ENCODE measurements at regions not wholly inside any gene's neighbourhood (a gene's known extent, or its start where the extent isn't known, plus 50 kb on each side); places are given as distances from the start of the nearest gene placed in this dataset.

DNA sequence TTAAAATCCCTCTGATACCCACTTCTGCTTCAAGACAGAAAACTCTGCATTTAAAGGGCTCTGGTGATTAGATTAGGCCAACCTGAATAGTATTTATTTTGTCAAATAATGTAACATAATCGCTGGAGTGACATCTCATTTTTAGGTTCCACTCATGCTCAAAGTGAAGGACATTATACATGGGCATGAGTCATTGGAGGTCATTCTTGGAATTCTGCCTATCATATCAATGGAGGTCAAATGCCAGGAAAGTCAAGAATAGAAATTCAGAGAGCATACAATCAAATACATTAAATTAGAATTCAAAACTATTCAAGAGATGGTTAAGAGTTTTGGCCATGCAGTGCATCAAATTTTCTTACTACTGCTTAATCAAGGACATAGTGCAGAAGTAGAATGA lies 50.8 kb upstream of the PRSS1 start:
- WGBS, 2 donors, result 71 to 90% methylated on average over 1 of the region's 1 CpG
- Histone ChIP-seq H3K9me3 (ENCODE audit: control insufficient read depth in 2 of 2, insufficient read depth in 1 of 2, low read depth in 1 of 2, low read length in 1 of 2) (peaks cover 0 to 2% of the 10 kb centered on the region in 2 donors), H3K4me1 (ENCODE audit: control insufficient read depth in 2 of 2, insufficient read depth in 2 of 2, low read length in 1 of 2) (no peaks in the 10 kb centered on the region), H3K36me3 (ENCODE audit: control insufficient read depth in 2 of 2, insufficient read depth in 2 of 2, low read length in 1 of 2) (no peaks in the 10 kb centered on the region), H3K27me3 (ENCODE audit: control insufficient read depth in 1 of 2, insufficient read depth in 2 of 2, low read length in 2 of 2) (no peaks in the 10 kb centered on the region), H3K4me3 (ENCODE audit: low read depth in 1 of 2, low read length in 2 of 2) (no peak overlapping the region), H3K27ac (ENCODE audit: low read depth in 2 of 2, low read length in 1 of 2) (no peak overlapping the region)

DNA sequence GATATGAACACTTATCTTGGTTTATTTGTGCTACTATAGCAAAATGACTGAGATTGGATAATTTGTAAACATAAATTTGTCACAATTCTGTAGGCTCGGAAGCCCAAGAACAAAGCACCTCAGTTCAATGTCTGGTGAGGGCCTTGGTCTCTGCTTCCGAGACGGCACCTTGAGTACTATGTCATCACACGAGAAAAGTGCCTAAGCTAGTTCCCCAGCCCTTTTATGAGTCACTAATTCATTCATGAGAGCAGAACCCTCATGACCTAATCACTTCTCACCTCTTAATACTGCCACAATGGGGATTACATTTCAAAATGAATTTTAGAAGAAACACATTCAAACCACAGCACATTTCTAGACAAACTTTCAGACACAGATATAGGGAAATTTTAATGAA lies 52.0 kb upstream of the PRSS1 start:
- 51 to 52% methylated on average over 4 of the region's 4 CpGs for WGBS, 2 donors

DNA sequence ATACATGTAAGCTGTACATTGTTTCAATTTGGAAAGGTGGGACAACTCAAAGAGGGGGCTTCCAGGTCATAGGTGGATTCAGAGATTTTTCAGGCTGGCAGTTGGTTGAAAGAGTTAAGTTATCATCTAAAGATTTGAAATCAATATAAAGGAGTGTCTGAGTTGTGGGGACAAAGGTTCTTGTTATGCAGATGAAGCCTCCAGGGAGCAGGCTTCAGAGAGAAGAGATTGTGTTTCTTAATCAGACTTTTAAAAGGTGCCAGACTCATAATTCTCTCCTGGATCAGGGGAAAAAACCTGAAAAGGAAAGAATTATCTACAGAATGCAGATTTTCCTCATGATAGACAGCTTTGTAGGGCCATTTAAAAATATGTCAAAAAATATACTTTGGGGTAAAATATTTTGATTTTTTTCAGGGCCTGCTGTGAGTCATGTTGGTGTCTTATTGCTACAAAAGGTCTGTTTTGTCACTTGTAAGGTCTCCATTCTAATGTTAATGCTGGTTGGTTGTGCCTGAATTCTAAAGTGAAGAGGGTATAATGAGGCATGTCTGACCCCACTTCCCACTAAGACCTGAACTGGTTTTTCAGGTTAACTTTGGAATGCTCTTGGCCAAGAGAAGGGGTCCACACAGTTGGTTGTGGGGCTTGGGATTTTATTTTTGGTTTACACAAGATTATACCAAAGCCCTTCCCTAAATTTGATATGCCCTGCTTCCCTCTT lies 52.7 kb upstream of the PRSS1 start:
- H3K4me1 ChIP-seq (ENCODE audit: control insufficient read depth in 2 of 2, insufficient read depth in 2 of 2, low read length in 1 of 2), result no peaks in the 10 kb centered on the region
- no peaks in the 10 kb centered on the region for H3K36me3 ChIP-seq (ENCODE audit: control insufficient read depth in 2 of 2, insufficient read depth in 2 of 2, low read length in 1 of 2)
- H3K4me3 ChIP-seq (ENCODE audit: low read depth in 1 of 2, low read length in 2 of 2), result no peak overlapping the region
- no peaks in the 10 kb centered on the region for H3K9me3 ChIP-seq (ENCODE audit: control insufficient read depth in 2 of 2, insufficient read depth in 1 of 2, low read depth in 1 of 2, low read length in 1 of 2)
- no peaks in the 10 kb centered on the region for H3K27me3 ChIP-seq (ENCODE audit: control insufficient read depth in 1 of 2, insufficient read depth in 2 of 2, low read length in 2 of 2)
- no peak overlapping the region for H3K27ac ChIP-seq (ENCODE audit: low read depth in 2 of 2, low read length in 1 of 2)

More for the DNA sequence above, 52.0 kb upstream of the PRSS1 start:
- no peak overlapping the region for H3K27ac ChIP-seq (ENCODE audit: low read depth in 2 of 2, low read length in 1 of 2)
- H3K9me3 ChIP-seq (ENCODE audit: control insufficient read depth in 2 of 2, insufficient read depth in 1 of 2, low read depth in 1 of 2, low read length in 1 of 2), result no peaks in the 10 kb centered on the region
- no peaks in the 10 kb centered on the region for H3K36me3 ChIP-seq (ENCODE audit: control insufficient read depth in 2 of 2, insufficient read depth in 2 of 2, low read length in 1 of 2)
- no peak overlapping the region for H3K4me3 ChIP-seq (ENCODE audit: low read depth in 1 of 2, low read length in 2 of 2)
- H3K27me3 ChIP-seq (ENCODE audit: control insufficient read depth in 1 of 2, insufficient read depth in 2 of 2, low read length in 2 of 2), result no peaks in the 10 kb centered on the region
- no peaks in the 10 kb centered on the region for H3K4me1 ChIP-seq (ENCODE audit: control insufficient read depth in 2 of 2, insufficient read depth in 2 of 2, low read length in 1 of 2)

DNA sequence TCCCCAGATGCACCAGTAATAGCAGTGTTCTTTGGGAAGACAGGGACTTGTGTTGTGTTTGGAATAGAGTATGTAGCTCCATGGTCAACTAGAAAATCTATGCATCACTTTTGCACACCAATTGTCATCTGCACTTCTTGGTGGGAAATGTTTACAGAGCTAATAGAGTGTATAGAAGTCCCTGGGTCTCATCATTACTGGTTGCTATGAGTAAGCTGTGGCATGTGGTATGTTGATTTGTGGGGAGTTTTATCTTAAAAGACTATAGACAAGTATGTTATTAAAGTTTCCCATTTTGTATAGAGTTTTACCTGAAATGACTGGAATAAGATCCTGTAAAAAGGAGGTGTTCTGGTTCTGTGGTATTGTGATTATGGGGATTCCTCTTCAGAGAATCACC lies 55.4 kb upstream of the PRSS1 start:
- Histone ChIP-seq H3K27me3 (ENCODE audit: control insufficient read depth in 1 of 2, insufficient read depth in 2 of 2, low read length in 2 of 2) (no peaks in the 10 kb centered on the region), H3K4me1 (ENCODE audit: control insufficient read depth in 2 of 2, insufficient read depth in 2 of 2, low read length in 1 of 2) (no peaks in the 10 kb centered on the region), H3K36me3 (ENCODE audit: control insufficient read depth in 2 of 2, insufficient read depth in 2 of 2, low read length in 1 of 2) (no peaks in the 10 kb centered on the region), H3K27ac (ENCODE audit: low read depth in 2 of 2, low read length in 1 of 2) (no peak overlapping the region), H3K9me3 (ENCODE audit: control insufficient read depth in 2 of 2, insufficient read depth in 1 of 2, low read depth in 1 of 2, low read length in 1 of 2) (no peaks in the 10 kb centered on the region), H3K4me3 (ENCODE audit: low read depth in 1 of 2, low read length in 2 of 2) (no peak overlapping the region)

DNA sequence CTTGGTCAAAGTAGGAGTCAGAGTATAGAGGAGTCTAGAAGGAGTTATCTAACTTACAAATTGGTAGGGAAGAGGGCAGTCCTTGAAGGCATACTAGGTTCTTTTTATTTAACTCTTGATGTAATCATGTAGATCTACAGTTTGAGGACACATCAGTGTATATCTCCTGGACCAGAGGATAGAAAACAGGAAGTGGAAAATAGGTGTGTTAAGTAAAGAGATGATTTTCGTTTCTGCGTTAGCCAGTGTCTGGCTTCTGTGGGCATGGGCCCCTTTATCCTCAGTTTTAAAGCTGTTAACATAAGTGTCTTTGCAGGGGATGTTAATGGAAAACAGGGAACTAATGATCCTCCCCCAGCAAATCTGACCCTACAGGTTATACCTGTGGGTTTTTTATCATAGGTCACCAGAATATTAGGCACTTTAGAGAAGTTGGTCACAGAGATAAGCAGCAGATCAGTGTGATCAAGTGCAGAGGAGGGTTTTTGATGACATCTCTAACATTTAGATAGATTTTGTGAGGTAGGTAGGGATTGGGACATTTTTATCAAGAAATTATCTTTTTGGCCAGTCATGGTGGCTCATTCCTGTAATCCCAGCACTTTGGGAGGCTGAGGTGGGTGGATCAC lies 58.6 kb upstream of the PRSS1 start:
- WGBS, 2 donors, result 76 to 77% methylated on average over 2 of the region's 2 CpGs
- H3K36me3 ChIP-seq (ENCODE audit: control insufficient read depth in 2 of 2, insufficient read depth in 2 of 2, low read length in 1 of 2), result no peaks in the 10 kb centered on the region
- H3K4me3 ChIP-seq (ENCODE audit: low read depth in 1 of 2, low read length in 2 of 2), result no peak overlapping the region
- no peak overlapping the region for H3K27ac ChIP-seq (ENCODE audit: low read depth in 2 of 2, low read length in 1 of 2)
- no peaks in the 10 kb centered on the region for H3K4me1 ChIP-seq (ENCODE audit: control insufficient read depth in 2 of 2, insufficient read depth in 2 of 2, low read length in 1 of 2)
- no peaks in the 10 kb centered on the region for H3K27me3 ChIP-seq (ENCODE audit: control insufficient read depth in 1 of 2, insufficient read depth in 2 of 2, low read length in 2 of 2)
- no peaks in the 10 kb centered on the region for H3K9me3 ChIP-seq (ENCODE audit: control insufficient read depth in 2 of 2, insufficient read depth in 1 of 2, low read depth in 1 of 2, low read length in 1 of 2)

DNA sequence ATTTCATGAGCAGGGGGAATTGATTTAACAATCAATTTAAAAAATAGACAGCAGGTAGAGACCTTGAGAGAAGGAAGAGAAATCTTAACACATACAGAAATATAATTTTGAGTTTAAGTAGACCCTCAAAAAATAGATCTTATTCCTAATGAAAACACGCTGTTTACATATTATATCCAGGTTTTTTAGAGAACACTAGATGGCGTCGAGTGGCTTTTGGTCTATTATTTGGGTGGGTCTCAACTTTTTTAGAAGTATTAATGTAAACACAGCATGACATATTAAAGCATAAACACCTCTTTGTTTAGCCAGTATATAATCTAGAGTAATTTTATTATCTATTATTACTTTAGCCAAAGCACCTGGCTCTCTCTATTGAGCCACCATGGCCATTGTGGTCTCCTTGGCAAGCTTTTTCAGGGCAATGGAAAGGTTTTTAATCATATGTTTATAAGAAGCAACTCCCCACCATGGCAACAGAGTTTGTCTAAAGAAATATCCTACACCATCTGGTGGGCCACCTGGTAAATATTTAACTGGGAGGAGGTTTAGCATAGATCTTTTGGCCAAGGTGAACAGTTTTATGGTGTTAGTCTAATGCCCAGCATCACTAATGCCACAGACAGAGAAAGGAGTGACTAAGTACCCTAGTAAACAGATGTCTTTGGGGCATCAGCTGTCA lies 59.7 kb upstream of the PRSS1 start:
- 65 to 69% methylated on average over 3 of the region's 3 CpGs for WGBS, 2 donors
- Histone ChIP-seq H3K9me3 (ENCODE audit: control insufficient read depth in 2 of 2, insufficient read depth in 1 of 2, low read depth in 1 of 2, low read length in 1 of 2) (no peaks in the 10 kb centered on the region), H3K36me3 (ENCODE audit: control insufficient read depth in 2 of 2, insufficient read depth in 2 of 2, low read length in 1 of 2) (no peaks in the 10 kb centered on the region), H3K4me3 (ENCODE audit: low read depth in 1 of 2, low read length in 2 of 2) (no peak overlapping the region), H3K27me3 (ENCODE audit: control insufficient read depth in 1 of 2, insufficient read depth in 2 of 2, low read length in 2 of 2) (no peaks in the 10 kb centered on the region), H3K27ac (ENCODE audit: low read depth in 2 of 2, low read length in 1 of 2) (no peak overlapping the region), H3K4me1 (ENCODE audit: control insufficient read depth in 2 of 2, insufficient read depth in 2 of 2, low read length in 1 of 2) (no peaks in the 10 kb centered on the region)

DNA sequence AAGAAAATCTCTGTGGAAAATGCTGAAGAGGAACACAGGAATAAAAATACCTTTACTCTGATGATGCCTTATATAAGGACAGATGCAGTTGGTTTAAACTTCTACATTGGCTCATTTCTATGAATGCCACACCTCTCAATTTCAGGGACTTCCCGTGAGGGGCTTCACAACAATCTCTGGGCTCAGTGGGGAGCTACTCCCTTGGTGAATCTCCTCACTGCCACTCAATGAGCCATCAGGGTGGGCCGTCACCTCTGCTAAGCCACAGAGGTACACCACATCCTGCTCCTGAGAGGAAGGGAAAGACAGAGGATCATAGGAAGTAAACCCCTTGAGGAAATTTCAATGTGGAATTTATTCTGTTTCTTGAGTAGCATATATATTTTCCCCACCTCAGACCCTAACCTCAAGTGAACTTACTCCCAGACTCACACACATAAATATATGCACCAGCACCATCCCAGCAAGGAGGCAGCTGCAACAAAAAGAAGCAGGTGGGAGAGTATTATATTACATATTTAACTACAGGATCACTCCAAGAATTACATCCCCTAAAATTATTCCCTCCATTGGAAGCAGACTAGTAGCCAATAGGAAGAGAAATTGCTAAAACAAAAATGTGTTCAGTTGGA lies 63.3 kb upstream of the PRSS1 start:
- Histone ChIP-seq H3K27me3 (ENCODE audit: control insufficient read depth in 1 of 2, insufficient read depth in 2 of 2, low read length in 2 of 2) (no peaks in the 10 kb centered on the region), H3K4me1 (ENCODE audit: control insufficient read depth in 2 of 2, insufficient read depth in 2 of 2, low read length in 1 of 2) (no peaks in the 10 kb centered on the region), H3K27ac (ENCODE audit: low read depth in 2 of 2, low read length in 1 of 2) (no peak overlapping the region), H3K4me3 (ENCODE audit: low read depth in 1 of 2, low read length in 2 of 2) (no peak overlapping the region), H3K9me3 (ENCODE audit: control insufficient read depth in 2 of 2, insufficient read depth in 1 of 2, low read depth in 1 of 2, low read length in 1 of 2) (no peaks in the 10 kb centered on the region), H3K36me3 (ENCODE audit: control insufficient read depth in 2 of 2, insufficient read depth in 2 of 2, low read length in 1 of 2) (no peaks in the 10 kb centered on the region)
- 71 to 78% methylated on average over 2 of the region's 2 CpGs for WGBS, 2 donors

DNA sequence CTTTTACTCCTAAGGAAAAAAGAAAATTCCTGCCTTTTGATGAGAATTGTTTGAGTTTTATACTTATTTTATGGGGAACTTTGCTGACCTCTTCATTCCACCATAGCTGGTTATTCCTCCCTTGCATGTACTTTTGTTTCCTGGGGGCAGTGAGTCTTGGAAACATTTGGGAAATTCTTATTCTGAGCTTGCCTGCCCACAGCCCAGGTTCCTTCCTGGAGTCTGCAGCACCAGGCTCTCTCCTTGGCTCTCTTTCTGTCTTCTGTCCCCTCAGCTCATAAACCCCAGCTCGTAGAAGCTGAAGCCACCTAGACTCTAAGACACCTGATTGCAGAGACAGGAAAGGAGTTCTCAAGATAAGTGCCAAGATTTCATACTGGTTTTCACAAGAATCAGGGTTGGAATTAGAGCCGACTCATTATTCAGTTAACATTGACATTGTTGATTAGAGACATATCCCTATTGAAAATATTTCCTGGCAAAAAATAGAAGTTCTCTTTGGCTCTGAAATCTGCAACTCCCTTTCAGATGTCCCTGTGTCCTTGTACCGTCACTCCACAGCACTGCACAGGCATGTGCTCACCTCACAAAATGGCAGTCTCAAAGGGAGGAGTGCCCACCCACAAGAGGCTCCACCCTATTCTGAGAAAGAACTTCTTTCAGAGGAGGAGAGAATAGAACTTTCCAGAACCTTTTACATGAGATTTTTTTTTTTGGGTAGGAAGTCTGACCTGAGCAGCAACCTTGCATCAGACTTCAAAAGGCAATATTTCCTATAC lies 67.8 kb upstream of the PRSS1 start:
- 74 to 81% methylated on average over 3 of the region's 3 CpGs for WGBS, 2 donors
- Histone ChIP-seq H3K36me3 (ENCODE audit: control insufficient read depth in 2 of 2, insufficient read depth in 2 of 2, low read length in 1 of 2) (no peaks in the 10 kb centered on the region), H3K4me1 (ENCODE audit: control insufficient read depth in 2 of 2, insufficient read depth in 2 of 2, low read length in 1 of 2) (no peaks in the 10 kb centered on the region), H3K9me3 (ENCODE audit: control insufficient read depth in 2 of 2, insufficient read depth in 1 of 2, low read depth in 1 of 2, low read length in 1 of 2) (no peaks in the 10 kb centered on the region), H3K4me3 (ENCODE audit: low read depth in 1 of 2, low read length in 2 of 2) (no peak overlapping the region), H3K27me3 (ENCODE audit: control insufficient read depth in 1 of 2, insufficient read depth in 2 of 2, low read length in 2 of 2) (no peaks in the 10 kb centered on the region), H3K27ac (ENCODE audit: low read depth in 2 of 2, low read length in 1 of 2) (no peak overlapping the region)

DNA sequence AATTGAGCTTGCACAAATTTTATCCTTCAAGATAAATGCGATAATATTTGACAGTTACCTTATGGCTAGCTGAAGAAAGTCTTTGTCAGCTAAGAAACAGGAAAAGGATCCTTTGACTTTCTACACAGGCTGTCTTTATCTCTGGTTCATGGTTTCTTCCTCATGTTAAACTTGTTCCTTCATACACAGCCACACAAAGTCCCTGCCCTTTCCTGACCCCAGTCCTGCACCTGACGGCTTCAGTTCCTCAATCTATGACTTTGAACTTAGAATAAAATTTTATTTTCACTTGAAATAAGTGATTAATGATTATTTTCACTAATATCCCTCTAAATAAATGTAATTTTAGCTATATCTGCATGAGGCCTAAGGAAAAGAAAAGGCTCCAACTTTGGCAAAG lies 77.8 kb upstream of the PRSS1 start:
- Histone ChIP-seq H3K9me3 (ENCODE audit: control insufficient read depth in 2 of 2, insufficient read depth in 1 of 2, low read depth in 1 of 2, low read length in 1 of 2) (no peaks in the 10 kb centered on the region), H3K27me3 (ENCODE audit: control insufficient read depth in 1 of 2, insufficient read depth in 2 of 2, low read length in 2 of 2) (no peaks in the 10 kb centered on the region), H3K27ac (ENCODE audit: low read depth in 2 of 2, low read length in 1 of 2) (no peak overlapping the region), H3K4me3 (ENCODE audit: low read depth in 1 of 2, low read length in 2 of 2) (no peak overlapping the region), H3K4me1 (ENCODE audit: control insufficient read depth in 2 of 2, insufficient read depth in 2 of 2, low read length in 1 of 2) (no peaks in the 10 kb centered on the region), H3K36me3 (ENCODE audit: control insufficient read depth in 2 of 2, insufficient read depth in 2 of 2, low read length in 1 of 2) (no peaks in the 10 kb centered on the region)
- WGBS, 2 donors, result 56 to 72% methylated on average over 2 of the region's 2 CpGs
